Left cardiac atrium (tissue), 4 donors: ENCODE measurements at regions not wholly inside any gene's neighbourhood (a gene's known extent, or its start where the extent isn't known, plus 50 kb on each side); places are given as distances from the start of the nearest gene placed in this dataset.
"Not testable (repeated sequence)": the region's sequence is repeated elsewhere in the genome, so short reads cannot be mapped to it uniquely, and the experiment has no call there.

Experiments
- ATAC-seq, 2 donors: fragments of 200-7000 bp; cut with Tn5 transposase; one replicate each; pipeline ENCODE4 v1.9.1; 2020; ENCODE audit warnings: mild to moderate bottlenecking in 2 of 2, moderate library complexity in 2 of 2
- DNase-seq: peaks from one replicate; pipeline ENCODE4 v3.0.0-alpha.2; 2020
- intact Hi-C, 2 donors: fragments of 100-400 bp; cut with DNase I; formaldehyde crosslinking; loops; one replicate each; pipeline versions ENCODE4 v1.14.1 to v1.15.1; 2022 to 2023
- donor health status: DM: no; HTN: yes; CAD: no.
- donor health status: DM: no; HTN: yes; CAD: no; lungs with severe emphysema.
- donor health status: DM: yes; HTN: yes; CAD: no.
- donor health status: Dilated cardiomyopathy.

- intact Hi-C loops: loop anchor here in 1 of 2 donors (10.0 kb wide), 1 partner anchor 414 kb away; no protein-coding TSS in a partner anchor
- DNase-seq: no peak
- ATAC-seq: no peak
These were observed 50.4 kb upstream of the SOD1 start for GRCh38 chr21:31609081-31609480.

- no peak for DNase-seq
- ATAC-seq: no peak
- intact Hi-C loops: loop anchor here in 1 of 2 donors (10.0 kb wide), 1 partner anchor 413 kb away; no protein-coding TSS in a partner anchor
These were observed 51.7 kb upstream of the SOD1 start for GRCh38 chr21:31607791-31608190.

- intact Hi-C loops: loop anchor here in 1 of 2 donors (10.0 kb wide), 1 partner anchor 411 kb away; no protein-coding TSS in a partner anchor
- DNase-seq: no peak
- ATAC-seq: no peak
These were observed 53.2 kb upstream of the SOD1 start for GRCh38 chr21:31606081-31606874.

GRCh38 chr21:31604591-31605190, 54.8 kb upstream of the SOD1 start:
- peak; percentile 69 to 78 for ATAC-seq
- intact Hi-C loops: loop anchor here (1.0 to 10.0 kb wide), 3 partner anchors 403 to 507 kb away; no protein-coding TSS in a partner anchor
- peak; percentile 76 for DNase-seq

GRCh38 chr21:31599563-31599962, 59.9 kb upstream of the SOD1 start:
- ATAC-seq (no peak), DNase-seq (no peak)
- intact Hi-C loops: no loop called here

- DNase-seq: no peak
- intact Hi-C loops: no loop called here
- ATAC-seq: no peak
These were observed 60.5 kb upstream of the SOD1 start for GRCh38 chr21:31599013-31599412.

GRCh38 chr21:31597683-31598082, 61.8 kb upstream of the SOD1 start:
- intact Hi-C loops: no loop called here
- no peak for DNase-seq
- no peak for ATAC-seq

- DNase-seq: no peak
- no peak for ATAC-seq
- intact Hi-C loops: no loop called here
These were observed 63.4 kb upstream of the SOD1 start for GRCh38 chr21:31596055-31596454.

GRCh38 chr21:31594726-31595125, 64.8 kb upstream of the SOD1 start:
- intact Hi-C loops: no loop called here
- ATAC-seq (no peak), DNase-seq (no peak)

- DNase-seq (no peak), ATAC-seq (no peak)
- intact Hi-C loops: no loop called here
These were observed 65.2 kb upstream of the SOD1 start for GRCh38 chr21:31594279-31594678.

- ATAC-seq (peak in 1 of 2 donors; percentile 31), DNase-seq (no peak)
- intact Hi-C loops: no loop called here
These were observed 66.4 kb upstream of the SOD1 start for GRCh38 chr21:31592963-31593560.

GRCh38 chr21:31592516-31592915, 67.0 kb upstream of the SOD1 start:
- intact Hi-C loops: no loop called here

GRCh38 chr21:31589820-31590219, 69.7 kb upstream of the SOD1 start:
- intact Hi-C loops: no loop called here
- ATAC-seq (no peak), DNase-seq (no peak)

More at GRCh38 chr21:31592516-31592915, 67.0 kb upstream of the SOD1 start:
- DNase-seq (no peak), ATAC-seq (no peak)

GRCh38 chr21:31586118-31586517, 73.4 kb upstream of the SOD1 start:
- intact Hi-C loops: no loop called here
- no peak for ATAC-seq
- no peak for DNase-seq

GRCh38 chr21:31583937-31584336, 75.6 kb upstream of the SOD1 start:
- intact Hi-C loops: loop anchor here in 1 of 2 donors (5.0 kb wide), 1 partner anchor 387 kb away; no protein-coding TSS in a partner anchor
- not testable (repeated sequence) for DNase-seq, ATAC-seq

- intact Hi-C loops: loop anchor here in 1 of 2 donors (5.0 kb wide), 1 partner anchor 386 kb away; no protein-coding TSS in a partner anchor
These were observed 76.0 kb upstream of the SOD1 start for GRCh38 chr21:31583498-31583897.

GRCh38 chr21:31580866-31581276, 78.6 kb upstream of the SOD1 start:
- ATAC-seq (peak; percentile 72 to 77), DNase-seq (peak; percentile 71)
- intact Hi-C loops: loop anchor here in 1 of 2 donors (5.0 kb wide), 1 partner anchor 384 kb away; no protein-coding TSS in a partner anchor

More at GRCh38 chr21:31583498-31583897, 76.0 kb upstream of the SOD1 start:
- ATAC-seq (no peak), DNase-seq (no peak)

- peak in 1 of 2 donors; percentile 38 for ATAC-seq
- DNase-seq: no peak
These were observed 82.2 kb upstream of the SOD1 start for GRCh38 chr21:31577271-31577670.

GRCh38 chr21:31576428-31576827, 83.1 kb upstream of the SOD1 start:
- ATAC-seq (no peak), DNase-seq (no peak)
- intact Hi-C loops: no loop called here

More at GRCh38 chr21:31577271-31577670, 82.2 kb upstream of the SOD1 start:
- intact Hi-C loops: no loop called here

- DNase-seq (no peak), ATAC-seq (no peak)
- intact Hi-C loops: no loop called here
These were observed 86.3 kb upstream of the SOD1 start for GRCh38 chr21:31573217-31573616.
